ENCODE measurements at regions not wholly inside any gene's neighbourhood (a gene's known extent, or its start where the extent isn't known, plus 50 kb on each side); places are given as distances from the start of the nearest gene placed in this dataset.

- no peak for DNase-seq
Measured at GRCh38 chr12:124406043-124406442, 111.2 kb downstream of the RFLNA start.

- DNase-seq: no peak
Measured at GRCh38 chr12:124405592-124405991, 110.7 kb downstream of the RFLNA start.

GRCh38 chr12:124405151-124405550 lies 110.3 kb downstream of the RFLNA start:
- DNase-seq: no peak

- DNase-seq: no peak
Measured at GRCh38 chr12:124404162-124404784, 109.4 kb downstream of the RFLNA start.

GRCh38 chr12:124403273-124403672 lies 108.4 kb downstream of the RFLNA start:
- DNase-seq: no peak

GRCh38 chr12:124402248-124403066 lies 107.6 kb downstream of the RFLNA start:
- DNase-seq: no peak

- no peak for DNase-seq
Measured at GRCh38 chr12:124401704-124402221, 106.9 kb downstream of the RFLNA start.

GRCh38 chr12:124400124-124400523 lies 105.2 kb downstream of the RFLNA start:
- DNase-seq: no peak

- no peak for DNase-seq
Measured at GRCh38 chr12:124399622-124400021, 104.7 kb downstream of the RFLNA start.

- DNase-seq: no peak
Measured at GRCh38 chr12:124398578-124399227, 103.8 kb downstream of the RFLNA start.

- DNase-seq: no peak
Measured at GRCh38 chr12:124397807-124398577, 103.1 kb downstream of the RFLNA start.

GRCh38 chr12:124397399-124397679 lies 102.4 kb downstream of the RFLNA start:
- no peak for DNase-seq

- DNase-seq: no peak
Measured at GRCh38 chr12:124396544-124397398, 101.9 kb downstream of the RFLNA start.

- DNase-seq: no peak
Measured at GRCh38 chr12:124395986-124396385, 101.1 kb downstream of the RFLNA start.

- no peak for DNase-seq
Measured at GRCh38 chr12:124395284-124395752, 100.4 kb downstream of the RFLNA start.

- no peak for DNase-seq
Measured at GRCh38 chr12:124394462-124395128, 99.7 kb downstream of the RFLNA start.

GRCh38 chr12:124393831-124394230 lies 98.9 kb downstream of the RFLNA start:
- DNase-seq: no peak

- DNase-seq: no peak
Measured at GRCh38 chr12:124393414-124393790, 98.5 kb downstream of the RFLNA start.

- DNase-seq: no peak
Measured at GRCh38 chr12:124392667-124393413, 97.9 kb downstream of the RFLNA start.

GRCh38 chr12:124392271-124392666 lies 97.4 kb downstream of the RFLNA start:
- no peak for DNase-seq

Data from NCI-H774 (cell line).